Mesendoderm (in vitro differentiated cells): ENCODE measurements at regions not wholly inside any gene's neighbourhood (a gene's known extent, or its start where the extent isn't known, plus 50 kb on each side); places are given as distances from the start of the nearest gene placed in this dataset.

Source experiments
- DNase-seq: peaks from one replicate; pipeline ENCODE4 v3.0.0; 2013
- H2AK5ac ChIP-seq: 2 replicates; pipeline ENCODE4 v1.6.1; 2013; ENCODE audit warnings: low read length, inconsistent platforms
- H2BK120ac ChIP-seq: 2 replicates; pipeline ENCODE4 v1.6.1; 2013; ENCODE audit warnings: low read depth, mild to moderate bottlenecking, low read length, moderate library complexity, mixed read lengths
- H2BK15ac ChIP-seq: replicated peaks from 2 replicates; pipeline ENCODE4 v1.6.1; 2013; ENCODE audit warnings: low read depth, mild to moderate bottlenecking, moderate library complexity
- H2BK5ac ChIP-seq: 2 replicates; pipeline ENCODE4 v1.6.1; 2013; ENCODE audit warnings: low read length, inconsistent platforms
- H3K18ac ChIP-seq: 2 replicates; pipeline ENCODE4 v1.6.1; 2013; ENCODE audit warnings: mild to moderate bottlenecking, low read length, mixed read lengths
- H3K23ac ChIP-seq: one replicate; pipeline ENCODE4 v1.6.1; 2013; ENCODE audit warnings: low read length
- H3K27ac ChIP-seq: 2 replicates; pipeline ENCODE4 v1.5.1; 2013; ENCODE audit warnings: low read depth, mild to moderate bottlenecking, inconsistent platforms, low read length, moderate library complexity
- H3K27me3 ChIP-seq: 2 replicates; pipeline ENCODE4 v1.6.1; 2013; ENCODE audit warnings: low read length, control low read depth, mild to moderate bottlenecking, inconsistent platforms; ENCODE audit not compliant: insufficient read depth, poor library complexity
- H3K36me3 ChIP-seq: 2 replicates; pipeline ENCODE4 v1.6.1; 2013; ENCODE audit warnings: low read length, inconsistent platforms; ENCODE audit not compliant: control insufficient read depth, insufficient read depth
- H3K4ac ChIP-seq: one replicate; pipeline ENCODE4 v1.6.1; 2013; ENCODE audit warnings: low read depth, mild to moderate bottlenecking, low read length, moderate library complexity
- H3K4me1 ChIP-seq: 2 replicates; pipeline ENCODE4 v1.6.1; 2013; ENCODE audit warnings: low read depth, low read length, inconsistent platforms; ENCODE audit not compliant: control insufficient read depth
- H3K4me2 ChIP-seq: 2 replicates; pipeline ENCODE4 v1.6.1; 2013; ENCODE audit warnings: low read length
- H3K4me3 ChIP-seq: 2 replicates; pipeline ENCODE4 v1.5.1; 2013; ENCODE audit warnings: mild to moderate bottlenecking, low read length
- H3K56ac ChIP-seq: one replicate; pipeline ENCODE4 v1.6.1; 2013; ENCODE audit warnings: low read length
- H3K79me1 ChIP-seq: 2 replicates; pipeline ENCODE4 v1.6.1; 2013; ENCODE audit warnings: low read length, inconsistent platforms
- H3K79me2 ChIP-seq: 2 replicates; pipeline ENCODE4 v1.6.1; 2013; ENCODE audit warnings: mild to moderate bottlenecking, low read length; ENCODE audit not compliant: control insufficient read depth, insufficient read depth
- H3K9ac ChIP-seq: 2 replicates; pipeline ENCODE4 v1.6.1; 2013; ENCODE audit warnings: low read length, inconsistent platforms
- H4K5ac ChIP-seq: one replicate; pipeline ENCODE4 v1.6.1; 2013; ENCODE audit warnings: low read length
- H4K8ac ChIP-seq: one replicate; pipeline ENCODE4 v1.6.1; 2013; ENCODE audit warnings: low read depth, mild to moderate bottlenecking, control low read depth, low read length, moderate library complexity
- WGBS: extraction: QIAGEN DNeasy Blood & Tissue Kit; methylation state at CpG from one replicate; pipeline ENCODE4 v1.1.7; 2013; ENCODE audit warnings: low lambda C conversion rate, missing lambda C conversion rate; ENCODE audit not compliant: insufficient coverage; ENCODE audit errors: extremely low coverage; 5-methylcytosine and 5-hydroxymethylcytosine counted together

- Histone ChIP-seq H2AK5ac (peak overlapping the region; percentile 68), H3K79me2 (no peaks in the 10 kb centered on the region), H3K4me2 (no peak overlapping the region), H4K5ac (no peak overlapping the region), H3K23ac (no peak overlapping the region), H3K4me1 (peaks cover 8% of the 10 kb centered on the region), H3K27ac (peak overlapping the region; percentile 13), H3K27me3 (no peaks in the 10 kb centered on the region), H3K79me1 (no peaks in the 10 kb centered on the region), H4K8ac (no peak overlapping the region), H3K4ac (no peak overlapping the region), H2BK120ac (no peak overlapping the region), H3K56ac (peak overlapping the region; percentile 37), H3K36me3 (no peaks in the 10 kb centered on the region), H3K9ac (peak overlapping the region; percentile 10), H2BK5ac (peak overlapping the region; percentile 13), H3K4me3 (no peak overlapping the region), H3K18ac (no peak overlapping the region), H2BK15ac (no peak overlapping the region)
- WGBS = no CpG with 5 or more reads among the region's 5 CpGs
- DNase-seq = peak; percentile 55
These were observed 307.2 kb downstream of the ABCC12 start for GRCh38 chr16:47848421-47849109.

- Histone ChIP-seq H3K36me3 (no peaks in the 10 kb centered on the region), H3K4me3 (no peak overlapping the region), H2BK5ac (no peak overlapping the region), H3K9ac (no peak overlapping the region), H2AK5ac (no peak overlapping the region), H4K5ac (no peak overlapping the region), H3K79me2 (no peaks in the 10 kb centered on the region), H3K27me3 (no peaks in the 10 kb centered on the region), H3K4me1 (peaks cover 8% of the 10 kb centered on the region), H3K27ac (no peak overlapping the region), H2BK120ac (no peak overlapping the region), H4K8ac (no peak overlapping the region), H3K56ac (no peak overlapping the region), H3K4me2 (no peak overlapping the region), H3K18ac (no peak overlapping the region), H3K79me1 (no peaks in the 10 kb centered on the region), H2BK15ac (no peak overlapping the region), H3K4ac (no peak overlapping the region), H3K23ac (no peak overlapping the region)
- DNase-seq = peak; percentile 44
- WGBS = no CpG with 5 or more reads among the region's 6 CpGs
These were observed 308.4 kb downstream of the ABCC12 start for GRCh38 chr16:47847220-47847970.

- WGBS = no CpG with 5 or more reads among the region's 2 CpGs
- Histone ChIP-seq H2AK5ac (no peak overlapping the region), H4K5ac (no peak overlapping the region), H3K27me3 (no peaks in the 10 kb centered on the region), H3K4ac (no peak overlapping the region), H2BK5ac (no peak overlapping the region), H3K79me2 (no peaks in the 10 kb centered on the region), H3K18ac (no peak overlapping the region), H3K56ac (no peak overlapping the region), H3K4me2 (no peak overlapping the region), H3K27ac (no peak overlapping the region), H2BK15ac (no peak overlapping the region), H3K79me1 (no peaks in the 10 kb centered on the region), H3K36me3 (no peaks in the 10 kb centered on the region), H3K4me3 (no peak overlapping the region), H2BK120ac (no peak overlapping the region), H4K8ac (no peak overlapping the region), H3K4me1 (no peaks in the 10 kb centered on the region), H3K9ac (no peak overlapping the region), H3K23ac (no peak overlapping the region)
- peak; percentile 5 for DNase-seq
These were observed 321.2 kb downstream of the ABCC12 start for GRCh38 chr16:47834485-47835024.

- H3K79me1 ChIP-seq = no peaks in the 10 kb centered on the region
- no peaks in the 10 kb centered on the region for H3K36me3 ChIP-seq
- no peak overlapping the region for H2BK120ac ChIP-seq
- no peak overlapping the region for H3K4me3 ChIP-seq
- no peak overlapping the region for H3K56ac ChIP-seq
- no peak overlapping the region for H3K9ac ChIP-seq
- no peak overlapping the region for H3K23ac ChIP-seq
- H3K79me2 ChIP-seq = no peaks in the 10 kb centered on the region
- H3K18ac ChIP-seq = no peak overlapping the region
- no peaks in the 10 kb centered on the region for H3K4me1 ChIP-seq
- no peak overlapping the region for H3K4ac ChIP-seq
- H2BK5ac ChIP-seq = no peak overlapping the region
- H2BK15ac ChIP-seq = no peak overlapping the region
- H3K27me3 ChIP-seq = no peaks in the 10 kb centered on the region
- no peak overlapping the region for H2AK5ac ChIP-seq
- H3K27ac ChIP-seq = no peak overlapping the region
- H4K5ac ChIP-seq = no peak overlapping the region
- peak; percentile 91 for DNase-seq
- no peak overlapping the region for H3K4me2 ChIP-seq
- no CpG with 5 or more reads among the region's 1 CpG for WGBS
- no peak overlapping the region for H4K8ac ChIP-seq
These were observed 322.0 kb downstream of the ABCC12 start for GRCh38 chr16:47833771-47834170.

GRCh38 chr16:47829850-47830600 lies 325.8 kb downstream of the ABCC12 start:
- no peaks in the 10 kb centered on the region for H3K27me3 ChIP-seq
- H3K9ac ChIP-seq = no peak overlapping the region
- H4K5ac ChIP-seq = no peak overlapping the region
- H3K79me1 ChIP-seq = no peaks in the 10 kb centered on the region
- no peak overlapping the region for H4K8ac ChIP-seq
- no CpG with 5 or more reads among the region's 2 CpGs for WGBS
- no peak overlapping the region for H2BK5ac ChIP-seq
- no peaks in the 10 kb centered on the region for H3K36me3 ChIP-seq
- no peak for DNase-seq
- H3K4me2 ChIP-seq = no peak overlapping the region
- H3K56ac ChIP-seq = no peak overlapping the region
- no peak overlapping the region for H2BK15ac ChIP-seq
- no peak overlapping the region for H2BK120ac ChIP-seq
- H3K23ac ChIP-seq = no peak overlapping the region
- no peaks in the 10 kb centered on the region for H3K79me2 ChIP-seq
- no peak overlapping the region for H3K4me3 ChIP-seq
- no peak overlapping the region for H2AK5ac ChIP-seq
- H3K18ac ChIP-seq = no peak overlapping the region
- H3K4ac ChIP-seq = no peak overlapping the region
- H3K27ac ChIP-seq = no peak overlapping the region
- H3K4me1 ChIP-seq = no peaks in the 10 kb centered on the region
